H7 (cell line): ENCODE measurements at regions not wholly inside any gene's neighbourhood (a gene's known extent, or its start where the extent isn't known, plus 50 kb on each side); places are given as distances from the start of the nearest gene placed in this dataset.
"Not testable (repeated sequence)": the region's sequence is repeated elsewhere in the genome, so short reads cannot be mapped to it uniquely, and the experiment has no call there.

Source experiments
- DNase-seq: peaks from one replicate; pipeline ENCODE4 v3.0.0; 2012
- H3K27me3 ChIP-seq: 2 replicates; pipeline ENCODE4 v1.6.0; 2011; ENCODE audit warnings: mild to moderate bottlenecking, low read length; ENCODE audit not compliant: control insufficient read depth, insufficient read depth
- H3K36me3 ChIP-seq: replicated peaks from 2 replicates; pipeline ENCODE4 v1.5.1; 2011; ENCODE audit warnings: low read length; ENCODE audit not compliant: control insufficient read depth, insufficient read depth
- H3K4me3 ChIP-seq: 2 replicates; pipeline ENCODE4 v1.5.1; 2011; ENCODE audit warnings: low read depth, mild to moderate bottlenecking, control low read depth, low read length, moderate library complexity; ENCODE audit not compliant: insufficient read depth

- Histone ChIP-seq H3K36me3 (no peaks in the 10 kb centered on the region), H3K27me3 (no peaks in the 10 kb centered on the region; the same call in 1 of the 2 replicates), H3K4me3 (no peak overlapping the region)
- DNase-seq = no peak
Measured at GRCh38 chr18:21928925-21929324, 188.3 kb downstream of the MIB1 start.

GRCh38 chr18:21930177-21930576 is 189.6 kb downstream of the MIB1 start:
- no peak for DNase-seq
- Histone ChIP-seq H3K27me3 (peaks cover 8% of the 10 kb centered on the region), H3K4me3 (no peak overlapping the region), H3K36me3 (no peaks in the 10 kb centered on the region)

- Histone ChIP-seq H3K36me3 (no peaks in the 10 kb centered on the region), H3K4me3 (no peak overlapping the region), H3K27me3 (peaks cover 14% of the 10 kb centered on the region)
- DNase-seq = peak; percentile 53
Measured at GRCh38 chr18:21933931-21934765, 193.6 kb downstream of the MIB1 start.

GRCh38 chr18:21934766-21935015 is 194.1 kb downstream of the MIB1 start:
- no peak for DNase-seq
- no peaks in the 10 kb centered on the region for H3K36me3 ChIP-seq
- H3K27me3 ChIP-seq = peaks cover 14% of the 10 kb centered on the region
- H3K4me3 ChIP-seq = no peak overlapping the region

- H3K36me3 ChIP-seq = no peaks in the 10 kb centered on the region
- H3K4me3 ChIP-seq = no peak overlapping the region
- DNase-seq = no peak
- no peaks in the 10 kb centered on the region for H3K27me3 ChIP-seq
Measured at GRCh38 chr18:21943456-21943855, 202.9 kb downstream of the MIB1 start.

GRCh38 chr18:21949326-21950015 is 208.9 kb downstream of the MIB1 start:
- DNase-seq = no peak
- no peak overlapping the region for H3K4me3 ChIP-seq
- no peaks in the 10 kb centered on the region for H3K36me3 ChIP-seq
- H3K27me3 ChIP-seq = no peaks in the 10 kb centered on the region

- no peaks in the 10 kb centered on the region for H3K36me3 ChIP-seq
- H3K27me3 ChIP-seq = no peaks in the 10 kb centered on the region
- DNase-seq = peak; percentile 68
- H3K4me3 ChIP-seq = no peak overlapping the region
Measured at GRCh38 chr18:21955757-21956652, 213.4 kb upstream of the GATA6 start.

- no peaks in the 10 kb centered on the region for H3K27me3 ChIP-seq
- DNase-seq = no peak
- no peak overlapping the region for H3K4me3 ChIP-seq
- no peaks in the 10 kb centered on the region for H3K36me3 ChIP-seq
Measured at GRCh38 chr18:21958263-21958662, 211.1 kb upstream of the GATA6 start.

GRCh38 chr18:21958707-21959450 is 210.5 kb upstream of the GATA6 start:
- Histone ChIP-seq H3K36me3 (no peaks in the 10 kb centered on the region), H3K4me3 (no peak overlapping the region), H3K27me3 (no peaks in the 10 kb centered on the region)
- DNase-seq = no peak

GRCh38 chr18:21960189-21960588 is 209.2 kb upstream of the GATA6 start:
- H3K4me3 ChIP-seq = no peak overlapping the region
- no peaks in the 10 kb centered on the region; the same call in 1 of the 2 replicates for H3K27me3 ChIP-seq
- no peak for DNase-seq
- H3K36me3 ChIP-seq = no peaks in the 10 kb centered on the region

GRCh38 chr18:21963336-21963735 is 206.1 kb upstream of the GATA6 start:
- Histone ChIP-seq H3K36me3 (no peaks in the 10 kb centered on the region), H3K4me3 (no peak overlapping the region), H3K27me3 (no peaks in the 10 kb centered on the region; the same call in 1 of the 2 replicates)
- no peak for DNase-seq

- Histone ChIP-seq H3K27me3 (no peaks in the 10 kb centered on the region; the same call in 1 of the 2 replicates), H3K4me3 (no peak overlapping the region), H3K36me3 (no peaks in the 10 kb centered on the region)
- no peak for DNase-seq
Measured at GRCh38 chr18:21968338-21968737, 201.1 kb upstream of the GATA6 start.

- no peak for DNase-seq
- Histone ChIP-seq H3K4me3 (no peak overlapping the region), H3K27me3 (no peaks in the 10 kb centered on the region), H3K36me3 (no peaks in the 10 kb centered on the region)
Measured at GRCh38 chr18:21972281-21972680, 197.1 kb upstream of the GATA6 start.

- H3K4me3 ChIP-seq, H3K27me3 ChIP-seq, DNase-seq, H3K36me3 ChIP-seq: not testable (repeated sequence)
Measured at GRCh38 chr18:21975954-21976353, 193.4 kb upstream of the GATA6 start.
